Urinary bladder (tissue), 3 donors: ENCODE measurements at regions not wholly inside any gene's neighbourhood (a gene's known extent, or its start where the extent isn't known, plus 50 kb on each side); places are given as distances from the start of the nearest gene placed in this dataset.

ENCODE experiments used
- DNase-seq: peaks from one replicate; pipeline ENCODE4 v3.0.0-alpha.2; 2015; ENCODE audit errors: extremely low spot score
- H3K27ac ChIP-seq: one replicate; pipeline ENCODE4 v1.5.1; 2013; ENCODE audit warnings: low read depth, mild to moderate bottlenecking, moderate library complexity
- H3K36me3 ChIP-seq: one replicate; pipeline ENCODE4 v1.6.1; 2013; ENCODE audit warnings: mild to moderate bottlenecking, moderate library complexity; ENCODE audit not compliant: insufficient read depth
- H3K4me1 ChIP-seq: one replicate; pipeline ENCODE4 v1.6.1; 2013; ENCODE audit warnings: mild to moderate bottlenecking, moderate library complexity; ENCODE audit not compliant: insufficient read depth
- H3K4me3 ChIP-seq: one replicate; pipeline ENCODE4 v1.5.1; 2013; ENCODE audit warnings: low read depth, low read length
- WGBS: extraction: QIAGEN DNeasy Blood & Tissue Kit; methylation state at CpG from one replicate; pipeline ENCODE4 v1.1.7; 2013; 5-methylcytosine and 5-hydroxymethylcytosine counted together
- donor health status: healthy with polysubstance abuse.
- donor health status: healthy.

GRCh38 chr2:198405311-198405710, 600.9 kb downstream of the PLCL1 start:
- H3K27ac ChIP-seq = no peak overlapping the region
- H3K4me1 ChIP-seq = no peaks in the 10 kb centered on the region
- no peak overlapping the region for H3K4me3 ChIP-seq
- DNase-seq = no peak
- no peaks in the 10 kb centered on the region for H3K36me3 ChIP-seq

GRCh38 chr2:198401644-198402043, 597.3 kb downstream of the PLCL1 start:
- no peak for DNase-seq
- H3K36me3 ChIP-seq = no peaks in the 10 kb centered on the region
- no peak overlapping the region for H3K4me3 ChIP-seq
- 89% methylated on average over 1 of the region's 1 CpG for WGBS
- no peaks in the 10 kb centered on the region for H3K4me1 ChIP-seq
- no peak overlapping the region for H3K27ac ChIP-seq

- H3K27ac ChIP-seq = no peak overlapping the region
- H3K4me3 ChIP-seq = no peak overlapping the region
- H3K4me1 ChIP-seq = no peaks in the 10 kb centered on the region
- 55% methylated on average over 5 of the region's 5 CpGs for WGBS
- H3K36me3 ChIP-seq = no peaks in the 10 kb centered on the region
- no peak for DNase-seq
Measured at GRCh38 chr2:198400999-198401398, 596.6 kb downstream of the PLCL1 start.

- H3K36me3 ChIP-seq = no peaks in the 10 kb centered on the region
- H3K4me3 ChIP-seq = no peak overlapping the region
- no peak overlapping the region for H3K27ac ChIP-seq
- 91% methylated on average over 2 of the region's 2 CpGs for WGBS
- no peak for DNase-seq
- no peaks in the 10 kb centered on the region for H3K4me1 ChIP-seq
Measured at GRCh38 chr2:198394208-198394607, 589.8 kb downstream of the PLCL1 start.

GRCh38 chr2:198390670-198391069, 586.3 kb downstream of the PLCL1 start:
- DNase-seq = no peak
- Histone ChIP-seq H3K27ac (no peak overlapping the region), H3K4me3 (no peak overlapping the region), H3K4me1 (no peaks in the 10 kb centered on the region), H3K36me3 (no peaks in the 10 kb centered on the region)
- 94% methylated on average over 3 of the region's 3 CpGs for WGBS

- H3K4me1 ChIP-seq = no peaks in the 10 kb centered on the region
- no peak overlapping the region for H3K27ac ChIP-seq
- no peaks in the 10 kb centered on the region for H3K36me3 ChIP-seq
- no peak for DNase-seq
- H3K4me3 ChIP-seq = no peak overlapping the region
- WGBS = 0% methylated on average over 1 of the region's 1 CpG
Measured at GRCh38 chr2:198387677-198388076, 583.3 kb downstream of the PLCL1 start.

- no peaks in the 10 kb centered on the region for H3K36me3 ChIP-seq
- WGBS = 94% methylated on average over 1 of the region's 1 CpG
- no peak overlapping the region for H3K4me3 ChIP-seq
- H3K4me1 ChIP-seq = no peaks in the 10 kb centered on the region
- DNase-seq = no peak
- H3K27ac ChIP-seq = no peak overlapping the region
Measured at GRCh38 chr2:198385856-198386255, 581.5 kb downstream of the PLCL1 start.

GRCh38 chr2:198385326-198385725, 580.9 kb downstream of the PLCL1 start:
- no peak for DNase-seq
- no peaks in the 10 kb centered on the region for H3K36me3 ChIP-seq
- WGBS = 76% methylated on average over 4 of the region's 4 CpGs

GRCh38 chr2:198383392-198383791, 579.0 kb downstream of the PLCL1 start:
- Histone ChIP-seq H3K4me3 (no peak overlapping the region), H3K36me3 (no peaks in the 10 kb centered on the region), H3K27ac (no peak overlapping the region), H3K4me1 (no peaks in the 10 kb centered on the region)
- DNase-seq = no peak

More at GRCh38 chr2:198385326-198385725, 580.9 kb downstream of the PLCL1 start:
- no peak overlapping the region for H3K4me3 ChIP-seq
- H3K27ac ChIP-seq = no peak overlapping the region
- no peaks in the 10 kb centered on the region for H3K4me1 ChIP-seq

GRCh38 chr2:198382811-198383210, 578.4 kb downstream of the PLCL1 start:
- Histone ChIP-seq H3K27ac (no peak overlapping the region), H3K4me1 (no peaks in the 10 kb centered on the region), H3K36me3 (no peaks in the 10 kb centered on the region), H3K4me3 (no peak overlapping the region)
- DNase-seq = no peak

- Histone ChIP-seq H3K27ac (no peak overlapping the region), H3K36me3 (no peaks in the 10 kb centered on the region), H3K4me3 (no peak overlapping the region), H3K4me1 (no peaks in the 10 kb centered on the region)
- 89% methylated on average over 5 of the region's 5 CpGs for WGBS
- no peak for DNase-seq
Measured at GRCh38 chr2:198376677-198377076, 572.3 kb downstream of the PLCL1 start.

- Histone ChIP-seq H3K27ac (no peak overlapping the region), H3K4me3 (no peak overlapping the region), H3K4me1 (no peaks in the 10 kb centered on the region), H3K36me3 (no peaks in the 10 kb centered on the region)
- WGBS = 58% methylated on average over 4 of the region's 4 CpGs
- DNase-seq = no peak
Measured at GRCh38 chr2:198375083-198375410, 570.7 kb downstream of the PLCL1 start.

GRCh38 chr2:198374375-198375082, 570.1 kb downstream of the PLCL1 start:
- peak; percentile 18 for DNase-seq
- H3K4me3 ChIP-seq = no peak overlapping the region
- no peaks in the 10 kb centered on the region for H3K4me1 ChIP-seq
- WGBS = 21% methylated on average over 3 of the region's 3 CpGs
- no peak overlapping the region for H3K27ac ChIP-seq
- H3K36me3 ChIP-seq = no peaks in the 10 kb centered on the region

- Histone ChIP-seq H3K36me3 (no peaks in the 10 kb centered on the region), H3K27ac (no peak overlapping the region), H3K4me3 (no peak overlapping the region), H3K4me1 (no peaks in the 10 kb centered on the region)
- WGBS = 73% methylated on average over 10 of the region's 10 CpGs
- DNase-seq = no peak
Measured at GRCh38 chr2:198371921-198372543, 567.6 kb downstream of the PLCL1 start.

- Histone ChIP-seq H3K4me3 (no peak overlapping the region), H3K36me3 (no peaks in the 10 kb centered on the region), H3K4me1 (no peaks in the 10 kb centered on the region), H3K27ac (no peak overlapping the region)
- WGBS = 84% methylated on average over 1 of the region's 1 CpG
- no peak for DNase-seq
Measured at GRCh38 chr2:198371329-198371728, 566.9 kb downstream of the PLCL1 start.
